HG02870 (cell line): ENCODE measurements at regions not wholly inside any gene's neighbourhood (a gene's known extent, or its start where the extent isn't known, plus 50 kb on each side); places are given as distances from the start of the nearest gene placed in this dataset.

Experiments
- ATAC-seq: cut with Tn5 transposase; IDR thresholded peaks from one replicate; pipeline ENCODE4 v1.9.1; 2021; ENCODE audit warnings: mild to moderate bottlenecking, moderate library complexity; ENCODE audit not compliant: unreplicated experiment

DNA sequence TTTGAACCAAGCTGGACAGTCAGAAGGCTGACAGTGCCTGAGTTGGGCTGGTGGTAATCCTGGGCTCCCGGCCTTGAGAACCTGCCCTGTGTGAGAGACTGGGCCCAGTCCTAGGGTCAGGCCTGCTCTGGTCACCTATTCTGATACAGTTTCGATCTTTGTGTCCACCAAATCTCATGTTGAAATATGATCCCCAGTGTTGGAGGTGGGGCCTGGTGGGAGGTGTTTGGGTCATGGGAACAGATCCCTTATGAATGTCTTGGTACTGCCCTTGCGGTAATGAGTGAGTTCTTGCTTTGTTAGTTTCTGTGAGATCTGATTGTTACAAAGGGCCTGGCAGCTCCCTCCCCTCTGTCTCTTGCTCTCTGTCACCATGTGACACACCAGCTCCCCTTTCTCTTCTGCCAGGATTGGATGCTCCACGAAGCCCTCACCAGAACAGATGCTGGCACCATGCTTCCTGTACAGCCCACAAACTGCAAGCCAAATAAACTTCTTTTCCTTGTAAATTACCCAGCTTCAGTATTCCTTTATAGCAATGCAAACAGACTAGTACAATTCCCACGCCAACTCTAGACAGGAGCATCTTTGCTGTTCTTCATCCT, 111.8 kb upstream of the ZNF438 start:
- ATAC-seq, result no peak

DNA sequence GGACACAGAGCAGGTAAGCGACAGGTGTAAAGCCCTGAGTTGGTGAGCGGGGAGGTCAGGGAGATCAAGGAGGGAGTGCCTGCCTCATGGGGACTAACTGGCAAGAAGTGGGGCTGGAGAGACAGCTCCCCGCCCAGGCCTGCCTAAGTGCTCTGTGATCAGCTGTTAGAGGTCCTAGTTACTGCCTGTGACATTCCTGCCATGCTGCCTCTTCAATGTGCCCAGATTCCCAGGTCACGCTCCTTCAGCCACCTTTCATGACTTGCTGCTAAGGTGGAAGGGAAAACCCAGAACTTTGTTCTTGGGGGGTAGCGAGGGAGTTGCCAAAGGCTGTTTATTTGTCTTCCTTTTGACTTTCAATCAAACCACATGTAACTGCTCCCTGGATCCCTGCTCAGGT, 114.3 kb upstream of the ZNF438 start:
- ATAC-seq, result no peak

DNA sequence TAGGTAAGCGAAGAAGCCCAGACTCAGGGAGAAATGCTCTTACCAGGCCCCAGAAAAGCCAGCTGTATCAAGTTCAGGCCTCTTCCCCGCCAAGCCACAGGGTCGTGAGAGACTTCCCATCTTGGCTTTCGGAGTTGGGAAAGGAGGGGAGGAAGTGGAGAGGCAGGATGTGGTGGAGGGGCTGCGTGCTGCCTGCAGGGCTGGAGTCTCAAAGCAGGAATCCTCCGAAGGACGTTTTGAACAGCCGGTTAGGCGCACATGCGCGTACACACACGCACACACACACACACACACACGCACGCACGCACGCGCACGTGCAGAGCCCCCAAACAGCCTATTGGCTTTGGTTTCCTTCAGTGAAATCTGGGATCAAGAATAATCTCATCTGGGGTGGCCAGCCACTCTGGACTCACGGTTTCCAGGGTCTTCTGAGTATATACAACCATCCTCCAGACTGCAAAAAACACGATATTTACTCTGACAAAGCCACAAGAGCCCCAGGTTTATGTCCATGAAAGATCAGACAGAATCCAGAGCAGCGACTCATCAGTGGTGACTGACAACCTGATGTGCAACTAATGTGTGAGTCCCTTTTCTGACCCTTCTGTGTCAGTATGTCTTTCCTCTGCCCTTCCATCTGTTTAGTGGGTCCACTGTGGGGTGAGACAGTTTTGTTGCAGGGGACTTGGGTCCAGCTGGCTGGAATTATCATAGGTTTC, 115.0 kb upstream of the ZNF438 start:
- no peak for ATAC-seq

DNA sequence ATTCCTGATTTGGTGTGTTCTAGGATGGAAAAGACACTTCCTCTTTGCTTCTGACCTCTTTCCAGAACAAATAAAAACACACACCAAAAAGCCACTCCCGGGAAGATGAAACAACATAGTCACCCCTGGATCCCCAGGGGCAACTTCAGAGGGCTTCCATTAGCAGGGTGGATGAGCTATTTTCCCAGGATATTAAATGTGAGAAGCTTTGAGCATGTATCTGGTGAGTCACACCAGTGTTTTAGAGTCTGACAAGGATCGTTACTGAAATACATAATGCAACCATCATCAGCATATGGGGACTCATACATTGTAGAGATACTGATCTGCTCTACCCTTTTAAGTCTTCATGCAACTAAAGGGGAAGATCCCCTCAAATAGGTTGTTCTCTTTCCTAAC, 115.5 kb upstream of the ZNF438 start:
- ATAC-seq, result no peak

DNA sequence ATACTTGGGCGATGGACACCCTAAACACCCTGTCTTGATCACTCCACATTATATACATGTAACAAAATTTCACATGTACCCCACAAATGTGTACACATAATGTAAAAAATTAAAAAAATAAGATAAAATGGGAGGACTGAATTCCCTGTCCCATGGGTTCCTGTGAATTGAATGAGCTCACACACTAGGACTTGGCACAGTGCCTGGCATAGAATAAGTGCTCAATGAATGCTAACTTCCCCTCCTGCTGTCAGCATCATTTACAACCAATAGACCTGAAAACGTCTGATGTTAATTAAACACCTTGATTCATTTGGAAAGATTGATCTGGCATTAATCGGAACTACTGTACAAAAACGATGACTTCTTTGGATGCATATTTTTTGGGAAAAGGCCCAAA, 117.3 kb upstream of the ZNF438 start:
- ATAC-seq, result no peak

DNA sequence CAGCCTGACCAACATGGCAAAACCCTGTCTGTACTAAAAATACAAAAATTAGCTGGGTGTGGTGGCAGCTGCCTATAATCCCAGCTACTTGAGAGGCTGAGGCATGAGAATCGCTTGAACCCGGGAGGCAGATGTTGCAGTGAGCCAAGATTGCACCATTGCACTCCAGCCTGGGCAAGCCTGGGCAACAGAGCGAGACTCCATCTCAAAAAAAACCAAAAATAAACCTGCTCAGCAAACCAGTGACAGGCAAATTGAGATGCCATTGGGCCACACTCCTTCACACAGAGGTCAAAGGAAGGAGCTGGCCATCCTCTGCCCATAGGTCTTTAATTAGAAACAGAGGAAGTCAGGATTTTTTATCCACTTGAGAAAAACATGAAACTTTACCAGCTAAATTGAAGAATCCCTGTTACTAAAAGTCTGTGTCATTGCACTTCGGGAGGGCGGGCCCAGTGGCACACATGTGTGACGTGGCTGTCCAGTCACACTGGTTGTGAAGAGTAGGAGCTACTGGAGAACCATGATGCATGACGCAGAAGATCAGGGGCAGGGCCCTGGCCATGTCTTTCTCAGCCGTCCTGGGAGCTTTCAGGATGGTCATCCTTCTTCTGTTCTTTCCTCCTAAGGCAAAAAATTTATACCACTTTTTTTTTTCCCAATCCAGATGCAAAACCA, 118.3 kb upstream of the ZNF438 start:
- no peak for ATAC-seq

DNA sequence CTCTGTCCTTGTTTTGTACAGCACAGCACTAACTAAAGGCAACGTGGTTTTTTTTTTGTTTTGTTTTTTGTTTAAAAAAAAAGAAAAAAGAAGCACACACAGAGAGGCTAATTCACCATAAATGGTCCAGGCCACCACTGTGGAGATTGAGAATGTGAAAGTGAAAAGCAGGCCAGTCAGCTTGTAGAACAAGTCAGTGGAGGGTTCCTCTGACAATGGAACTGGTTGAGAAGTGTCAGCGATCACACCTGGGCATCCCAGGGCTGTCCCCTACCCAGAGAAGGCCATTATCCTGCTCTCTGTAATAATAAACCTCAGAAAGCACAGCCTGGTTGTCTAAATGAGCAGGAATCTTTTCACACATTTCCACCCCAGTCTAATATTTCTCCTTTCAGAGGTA, 119.6 kb upstream of the ZNF438 start:
- no peak for ATAC-seq

DNA sequence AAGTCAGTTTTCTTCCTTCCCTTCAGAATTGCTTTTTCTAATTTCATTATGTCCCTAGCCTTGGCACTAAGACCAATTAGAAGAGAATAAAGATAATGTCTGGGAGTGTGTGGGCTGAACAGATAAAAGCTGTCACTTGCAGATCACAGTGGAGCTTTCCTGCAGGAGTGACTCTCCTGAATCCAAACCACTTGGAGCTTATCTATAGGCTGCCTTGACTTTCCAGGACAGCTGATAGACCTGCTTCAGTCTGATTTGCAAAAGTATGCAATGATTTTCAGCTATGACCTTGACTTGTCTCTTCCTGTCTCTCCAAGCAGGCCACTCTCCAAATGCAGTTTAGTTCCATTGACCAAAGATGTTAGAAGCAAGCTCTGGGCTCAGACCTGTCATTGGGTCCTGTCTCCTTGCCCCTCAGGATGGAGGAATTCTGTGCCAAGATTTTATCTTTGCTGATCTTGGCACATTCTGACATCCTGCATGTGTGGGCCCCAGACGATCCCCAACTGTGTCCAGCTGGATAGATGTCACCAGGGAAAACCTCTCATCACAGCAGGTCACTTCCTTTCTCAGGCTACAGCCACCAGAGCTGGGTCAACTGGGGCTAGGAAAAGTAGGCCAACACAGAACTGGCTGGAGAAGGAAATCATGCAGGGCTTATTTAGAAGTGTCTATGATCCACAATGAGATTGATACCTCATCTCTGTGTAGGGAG, 120.9 kb upstream of the ZNF438 start:
- ATAC-seq, result no peak

DNA sequence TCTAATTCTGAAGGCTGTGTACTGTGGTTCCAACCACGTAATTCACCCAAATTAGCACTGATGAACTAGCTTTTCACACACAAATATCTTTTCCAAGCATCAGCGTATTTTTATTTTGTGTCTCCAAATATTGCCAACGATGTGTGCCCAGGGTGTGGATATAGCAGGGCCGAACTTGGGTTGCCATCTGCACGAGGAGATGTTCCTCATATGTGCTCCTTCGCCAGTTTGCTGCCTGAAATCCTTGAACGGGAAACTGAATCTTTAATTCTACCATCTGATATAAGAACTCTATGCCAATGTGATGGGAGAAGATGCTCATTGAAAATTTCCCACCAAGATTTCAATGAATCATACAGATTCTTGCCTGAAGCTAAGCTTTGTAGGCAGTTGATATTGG, 121.5 kb upstream of the ZNF438 start:
- no peak for ATAC-seq

DNA sequence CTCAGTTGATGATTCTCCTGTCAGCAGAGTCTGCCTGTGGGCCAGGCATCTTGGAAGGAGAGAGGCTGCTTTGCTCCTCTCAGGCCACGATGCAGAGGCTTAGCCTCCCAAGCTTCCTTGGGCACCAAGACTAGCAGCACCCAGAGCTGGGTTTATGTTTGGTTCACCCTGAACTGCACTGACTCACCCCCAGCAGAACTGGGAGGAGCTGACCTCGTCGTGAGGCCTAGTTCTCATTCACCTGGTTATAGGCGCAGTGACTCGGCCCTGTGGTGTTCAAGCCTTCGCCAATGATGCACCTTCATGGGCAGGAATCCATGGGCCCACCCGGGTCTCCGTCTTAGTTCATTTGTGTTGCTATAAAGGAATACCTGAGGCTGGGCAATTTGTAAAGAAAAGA, 122.0 kb upstream of the ZNF438 start:
- ATAC-seq, result no peak

DNA sequence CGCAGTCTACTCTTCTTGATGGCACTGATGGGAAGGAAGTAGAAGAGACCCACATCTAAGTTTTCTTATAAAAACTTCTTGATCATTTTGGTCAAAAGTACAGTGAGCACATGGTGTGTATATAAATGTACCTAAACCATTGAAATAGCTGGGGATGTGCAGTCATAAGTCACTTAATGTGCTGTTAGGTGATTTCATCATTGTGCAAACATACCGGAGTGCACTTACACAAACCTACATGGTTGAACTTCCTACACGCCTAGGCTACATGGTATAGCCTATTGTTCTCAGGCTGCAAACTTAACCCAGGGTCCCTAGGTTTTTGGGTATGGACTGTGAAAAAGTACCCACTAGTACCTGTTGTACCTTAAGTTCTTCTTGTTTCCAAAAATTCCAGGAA, 123.3 kb upstream of the ZNF438 start:
- no peak for ATAC-seq

DNA sequence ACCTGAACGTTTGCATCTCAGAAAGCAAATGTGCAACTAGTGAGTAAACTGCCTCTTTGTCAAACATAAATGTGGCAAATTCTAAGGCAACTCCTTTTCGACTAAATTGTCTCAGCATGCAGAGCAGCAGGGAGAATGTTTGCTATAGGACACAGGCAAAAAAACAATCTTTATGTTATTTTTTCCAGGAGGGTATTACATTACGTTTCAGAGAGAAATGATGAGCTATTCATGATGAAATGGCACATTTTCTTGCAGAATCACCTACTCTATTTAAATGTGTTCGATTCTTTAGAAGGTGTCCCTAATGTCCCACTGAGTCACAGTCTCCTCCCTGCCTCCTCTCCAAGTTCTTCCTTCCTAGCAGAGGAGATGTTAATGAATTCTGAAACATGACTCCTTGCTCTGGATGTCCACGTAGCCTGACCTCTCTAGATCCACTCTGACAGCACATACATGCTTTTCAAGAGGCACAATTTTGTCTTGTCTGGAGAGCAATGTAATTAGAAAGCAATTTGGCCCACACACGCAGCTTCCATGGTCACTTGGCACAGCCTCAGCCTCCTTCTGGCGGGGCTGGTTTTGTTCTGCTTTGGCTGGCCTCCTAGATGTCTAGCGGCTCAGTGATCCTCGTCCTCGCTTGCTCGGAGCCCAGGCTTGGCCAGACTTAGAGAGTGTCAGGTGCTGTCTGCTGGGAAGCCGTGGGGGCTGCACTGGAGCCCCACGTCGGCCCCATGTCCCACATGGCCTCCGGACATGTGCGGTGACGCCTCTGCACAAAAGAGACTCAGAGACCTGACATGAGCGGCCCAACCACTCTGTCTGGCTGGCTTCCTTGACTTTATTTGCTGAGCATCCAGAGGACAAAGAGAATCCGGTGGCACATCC, 125.7 kb upstream of the ZNF438 start:
- ATAC-seq, result no peak

DNA sequence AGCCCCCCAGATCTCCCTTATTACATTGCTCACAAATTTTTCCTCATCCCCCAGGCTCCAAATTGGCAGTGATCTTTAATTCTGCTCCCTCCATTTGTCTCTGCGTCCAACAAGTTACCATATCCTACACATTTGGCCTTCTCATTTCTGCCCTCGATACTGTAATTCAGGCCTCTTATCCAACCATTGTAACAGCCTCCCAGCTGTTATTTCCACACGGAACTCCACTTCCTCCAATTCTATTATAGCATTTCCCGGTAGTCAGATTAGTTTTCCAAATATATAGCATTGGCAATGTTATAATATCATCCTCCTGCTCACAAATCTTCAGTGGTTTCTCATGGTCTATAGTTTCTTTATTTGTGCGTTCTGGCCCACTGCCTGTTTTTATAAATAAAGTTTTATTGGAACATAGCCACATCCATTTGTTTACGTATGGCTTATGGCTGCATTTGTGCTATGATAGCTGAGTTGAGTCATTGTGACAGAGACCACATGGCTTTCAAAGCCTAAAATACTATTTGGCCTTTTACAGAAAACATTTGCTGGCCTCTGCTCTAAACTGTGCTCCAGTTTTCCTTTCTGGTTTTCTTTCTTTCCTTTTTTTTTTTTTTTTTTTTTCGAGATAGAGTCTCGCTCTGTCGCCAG, 126.5 kb upstream of the ZNF438 start:
- no peak for ATAC-seq

DNA sequence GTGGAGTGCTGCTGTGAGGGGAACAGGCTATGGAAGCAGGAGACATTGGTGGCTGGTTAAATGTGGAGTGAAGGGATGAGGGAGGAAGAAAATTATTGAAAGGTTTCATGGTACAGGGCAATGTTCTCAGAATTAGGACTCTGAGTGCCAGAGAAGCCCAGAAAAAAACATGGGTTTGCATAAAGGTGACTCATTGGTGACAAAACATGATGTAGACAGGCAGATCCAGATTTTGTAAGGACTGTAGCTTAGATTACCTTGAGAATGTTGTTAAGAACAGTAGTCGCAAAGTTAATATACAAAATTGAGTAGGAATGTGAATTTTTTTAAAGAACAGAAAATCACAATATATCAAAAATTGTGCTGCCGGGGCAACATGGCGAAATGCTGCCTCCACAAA, 134.9 kb upstream of the ZNF438 start:
- ATAC-seq, result no peak

DNA sequence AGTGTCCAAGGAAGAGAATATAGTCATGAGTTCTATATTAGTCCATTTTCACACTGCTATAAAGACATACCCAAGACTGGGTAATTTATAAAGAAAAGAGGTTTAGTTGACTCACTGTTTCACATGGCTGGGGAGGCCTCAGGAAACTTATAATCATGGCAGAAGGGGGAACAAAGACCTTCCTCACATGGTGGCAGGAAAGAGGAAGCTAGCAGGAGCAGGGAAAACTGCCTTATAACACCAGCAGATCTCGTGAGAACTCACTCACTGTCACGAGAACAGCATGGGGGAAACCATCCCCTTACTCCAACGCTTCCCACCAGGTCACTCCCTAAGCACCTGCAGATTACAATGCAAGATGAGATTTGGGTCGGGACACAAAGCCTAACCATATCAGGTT, 139.0 kb upstream of the ZNF438 start:
- ATAC-seq, result no peak

DNA sequence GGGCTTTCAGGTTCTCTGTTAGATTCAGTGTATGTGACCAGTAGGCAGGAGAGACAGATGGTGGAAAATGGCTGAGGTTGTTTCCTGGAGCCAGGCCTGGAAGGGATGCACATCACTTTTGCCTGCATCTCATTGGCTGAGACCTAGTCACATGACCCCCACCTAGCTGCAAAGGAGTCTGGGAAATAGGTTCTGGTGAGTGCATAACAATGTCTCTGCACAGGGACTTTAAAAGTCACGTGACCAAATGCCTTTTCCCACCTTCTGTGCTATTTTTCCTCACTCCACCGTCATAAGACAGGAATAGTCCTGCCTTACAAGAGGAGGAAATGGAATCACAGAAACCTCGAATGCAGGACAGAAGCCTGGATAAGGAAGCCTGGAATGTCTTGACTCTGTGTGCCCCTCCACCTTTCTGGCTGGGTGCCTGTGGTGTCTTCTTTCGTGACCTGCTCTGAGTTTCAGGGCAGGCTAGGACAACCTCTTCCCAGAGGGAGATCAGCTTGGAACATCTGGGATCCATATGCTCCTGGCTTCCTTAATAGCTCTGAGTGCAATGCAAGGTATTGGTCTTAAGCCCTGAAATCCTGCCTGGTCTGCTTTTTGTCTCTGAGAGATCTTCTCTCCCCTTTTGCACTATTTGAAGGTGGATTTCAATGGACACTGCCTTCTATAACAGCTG, 139.9 kb upstream of the ZNF438 start:
- ATAC-seq, result no peak

DNA sequence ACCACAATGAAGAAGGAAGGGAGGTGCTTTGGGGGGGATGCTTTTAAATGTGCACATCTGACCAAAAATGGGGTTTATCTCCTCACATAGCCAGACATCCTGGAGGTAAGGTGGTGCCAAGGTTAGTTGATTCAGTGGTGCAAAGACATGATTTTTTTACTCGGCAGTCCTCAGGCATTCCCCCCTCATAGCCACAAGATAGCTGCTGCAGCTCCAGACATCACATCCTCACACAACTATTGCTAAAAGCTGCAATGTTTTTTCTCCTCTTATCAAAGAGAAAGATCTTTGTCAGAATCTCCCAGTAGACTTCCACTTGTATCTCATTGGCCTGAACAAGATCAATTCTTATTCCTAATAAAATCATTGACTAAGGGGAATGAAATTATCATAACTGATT, 141.3 kb upstream of the ZNF438 start:
- no peak for ATAC-seq

DNA sequence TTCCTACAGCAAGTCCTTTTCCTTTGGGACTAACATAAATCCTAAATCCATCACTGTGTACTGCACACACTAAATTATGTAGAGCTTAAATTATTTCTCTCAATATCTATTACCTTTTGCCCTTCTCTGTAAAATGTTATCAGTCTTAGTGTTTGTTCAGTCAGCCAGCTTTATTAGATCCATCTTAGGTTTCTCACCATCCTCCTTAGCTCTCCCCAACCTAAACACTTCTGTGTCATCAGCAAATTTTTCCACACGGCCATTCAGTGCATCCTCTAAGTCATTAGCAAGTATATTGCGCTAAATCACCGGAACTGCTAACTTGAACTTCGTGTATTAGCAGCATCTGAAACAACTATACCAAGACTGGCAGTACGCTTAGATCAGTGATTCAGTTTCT, 142.1 kb upstream of the ZNF438 start:
- ATAC-seq, result no peak

DNA sequence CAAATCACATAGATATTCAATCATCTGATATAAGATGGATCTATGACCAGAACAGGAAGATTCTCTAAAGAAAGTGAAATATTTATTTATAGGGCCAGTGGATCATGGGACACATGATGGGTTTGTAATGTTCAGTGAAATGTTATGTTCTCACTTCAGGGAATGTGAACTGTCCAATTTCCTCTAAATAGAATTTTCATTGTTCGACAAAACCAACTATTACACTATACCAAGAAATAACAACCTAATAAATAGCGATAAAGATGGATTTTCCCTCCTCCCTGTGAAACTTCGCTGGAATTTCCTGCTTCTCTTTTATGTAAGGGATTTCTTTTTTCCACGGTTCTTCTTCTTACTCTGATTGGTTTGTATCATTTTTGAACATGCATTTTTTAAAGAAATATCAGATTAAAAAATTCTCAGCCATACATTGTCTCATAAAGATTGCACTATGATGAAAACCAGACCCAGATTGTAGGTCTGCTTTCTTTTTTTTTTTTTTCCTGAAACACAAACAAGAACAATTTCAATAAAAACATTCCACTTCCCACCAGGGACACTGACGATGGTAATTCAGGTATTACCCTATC, 139.8 kb upstream of the ZEB1 start:
- ATAC-seq, result no peak
